ENCODE measurements at regions not wholly inside any gene's neighbourhood (a gene's known extent, or its start where the extent isn't known, plus 50 kb on each side); places are given as distances from the start of the nearest gene placed in this dataset.
"Not testable (repeated sequence)": the region's sequence is repeated elsewhere in the genome, so short reads cannot be mapped to it uniquely, and the experiment has no call there.

GRCh38 chr3:5047764-5048419 is 68.7 kb downstream of the BHLHE40 start:
- no peak for DNase-seq (ENCODE audit: low read depth)
- TF ChIP-seq, protein P1, sequence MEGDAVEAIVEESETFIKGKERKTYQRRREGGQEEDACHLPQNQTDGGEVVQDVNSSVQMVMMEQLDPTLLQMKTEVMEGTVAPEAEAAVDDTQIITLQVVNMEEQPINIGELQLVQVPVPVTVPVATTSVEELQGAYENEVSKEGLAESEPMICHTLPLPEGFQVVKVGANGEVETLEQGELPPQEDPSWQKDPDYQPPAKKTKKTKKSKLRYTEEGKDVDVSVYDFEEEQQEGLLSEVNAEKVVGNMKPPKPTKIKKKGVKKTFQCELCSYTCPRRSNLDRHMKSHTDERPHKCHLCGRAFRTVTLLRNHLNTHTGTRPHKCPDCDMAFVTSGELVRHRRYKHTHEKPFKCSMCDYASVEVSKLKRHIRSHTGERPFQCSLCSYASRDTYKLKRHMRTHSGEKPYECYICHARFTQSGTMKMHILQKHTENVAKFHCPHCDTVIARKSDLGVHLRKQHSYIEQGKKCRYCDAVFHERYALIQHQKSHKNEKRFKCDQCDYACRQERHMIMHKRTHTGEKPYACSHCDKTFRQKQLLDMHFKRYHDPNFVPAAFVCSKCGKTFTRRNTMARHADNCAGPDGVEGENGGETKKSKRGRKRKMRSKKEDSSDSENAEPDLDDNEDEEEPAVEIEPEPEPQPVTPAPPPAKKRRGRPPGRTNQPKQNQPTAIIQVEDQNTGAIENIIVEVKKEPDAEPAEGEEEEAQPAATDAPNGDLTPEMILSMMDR (IDR thresholded peaks at IDR 0.05; ENCODE audit: insufficient read depth, low read depth, low read length, missing control alignments): no peak
- H3K4me3 ChIP-seq (ENCODE audit: low read length): no peak overlapping the region

DNA sequence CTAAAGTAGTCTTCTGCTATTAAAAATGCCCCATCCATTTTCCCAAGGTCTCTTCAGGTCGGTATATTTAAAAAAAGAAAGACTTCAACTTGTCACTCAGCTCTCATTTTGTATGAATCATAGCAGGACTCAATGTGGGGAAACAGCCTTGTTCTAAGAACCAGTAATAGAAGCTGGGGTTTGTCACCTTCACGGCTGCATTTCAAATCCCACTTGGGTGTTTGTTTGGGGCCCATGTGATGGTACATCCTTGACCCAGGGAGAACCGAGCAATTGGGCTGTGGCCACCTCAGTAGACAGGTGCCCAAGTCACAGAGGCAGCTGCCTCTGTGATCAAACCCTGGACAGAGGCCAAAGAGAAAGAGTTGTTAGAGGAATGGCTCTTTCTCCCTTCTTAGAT is 70.3 kb upstream of the ARL8B start:
- H3K4me3 ChIP-seq (ENCODE audit: low read length): no peak overlapping the region
- TF ChIP-seq, protein P1 (IDR thresholded peaks at IDR 0.05; ENCODE audit: insufficient read depth, low read depth, low read length, missing control alignments): no peak
- DNase-seq (ENCODE audit: low read depth): peak; percentile 50

- no peak for DNase-seq (ENCODE audit: low read depth)
- TF ChIP-seq, protein P1 (IDR thresholded peaks at IDR 0.05; ENCODE audit: insufficient read depth, low read depth, low read length, missing control alignments): no peak
- H3K4me3 ChIP-seq (ENCODE audit: low read length): no peak overlapping the region
Observed at GRCh38 chr3:5052247-5052646, 69.8 kb upstream of the ARL8B start.

DNA sequence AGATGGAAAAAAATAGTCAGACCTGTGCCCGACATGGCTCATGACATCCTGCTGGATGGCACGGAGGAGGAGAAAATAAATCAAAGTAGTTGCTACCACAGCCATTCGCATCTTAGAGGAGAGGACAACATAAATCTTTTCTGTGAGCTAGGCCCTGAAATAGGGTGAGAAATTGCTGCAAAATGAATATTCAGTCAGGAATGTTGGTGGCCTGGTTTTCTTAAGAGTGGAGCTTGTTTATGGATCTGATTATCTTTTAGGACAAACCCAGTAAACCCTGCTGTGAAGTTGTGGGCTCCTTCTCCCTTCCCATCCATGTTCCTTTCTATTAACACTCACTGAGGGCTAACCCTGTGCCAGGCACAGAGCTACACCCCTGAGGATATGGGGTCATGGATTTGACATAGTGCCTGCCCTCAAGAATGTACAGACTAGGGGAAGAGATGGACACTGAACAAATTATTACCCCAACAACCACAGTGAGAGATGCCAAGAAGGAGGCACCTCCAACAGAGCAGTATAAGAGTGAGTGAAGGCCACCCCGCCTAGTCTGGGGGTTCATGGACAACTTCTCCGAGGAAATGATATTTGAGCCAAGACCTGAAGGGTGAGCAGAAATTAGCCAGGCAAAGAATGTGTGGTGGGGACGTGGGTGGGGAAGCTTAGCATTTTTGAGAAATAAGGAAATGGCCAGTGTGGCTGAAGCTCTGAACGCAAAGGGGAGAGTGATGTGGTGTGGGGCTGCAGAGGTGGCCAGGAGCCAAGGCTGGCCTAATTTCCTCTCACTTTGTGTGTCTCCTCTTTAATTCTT is 68.9 kb upstream of the ARL8B start:
- no peak overlapping the region for H3K4me3 ChIP-seq (ENCODE audit: low read length)
- TF ChIP-seq, protein P1 (IDR thresholded peaks at IDR 0.05; ENCODE audit: insufficient read depth, low read depth, low read length, missing control alignments): no peak
- DNase-seq (ENCODE audit: low read depth): peak; percentile 58

DNA sequence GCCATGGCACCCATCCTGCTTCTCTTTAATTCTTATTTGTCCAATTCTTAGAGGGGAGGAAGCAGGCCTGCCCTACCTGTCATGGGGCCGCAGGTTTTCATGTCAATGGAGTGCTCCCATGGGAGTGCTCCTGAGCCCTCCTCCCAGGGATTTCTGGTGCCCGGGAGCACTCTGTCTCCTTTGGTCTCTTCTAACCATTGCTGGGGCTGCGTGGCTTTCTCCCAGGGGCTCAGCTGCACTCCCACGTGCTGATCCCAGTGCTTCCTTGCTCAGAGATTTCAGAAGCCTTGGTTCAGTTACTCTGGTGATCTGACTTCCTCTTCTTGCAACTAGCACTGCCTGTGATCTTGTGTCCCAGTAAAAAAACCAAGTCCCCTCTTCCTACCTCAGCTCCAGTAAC is 68.0 kb upstream of the ARL8B start:
- TF ChIP-seq, protein P1 (IDR thresholded peaks at IDR 0.05; ENCODE audit: insufficient read depth, low read depth, low read length, missing control alignments): no peak
- no peak overlapping the region for H3K4me3 ChIP-seq (ENCODE audit: low read length)
- DNase-seq (ENCODE audit: low read depth): no peak

GRCh38 chr3:5054579-5054978 is 67.5 kb upstream of the ARL8B start:
- not testable (repeated sequence) for H3K4me3 ChIP-seq (ENCODE audit: low read length); DNase-seq (ENCODE audit: low read depth)

- TF ChIP-seq, protein P1 (IDR thresholded peaks at IDR 0.05; ENCODE audit: insufficient read depth, low read depth, low read length, missing control alignments): no peak
- DNase-seq (ENCODE audit: low read depth): no peak
- no peak overlapping the region for H3K4me3 ChIP-seq (ENCODE audit: low read length)
Observed at GRCh38 chr3:5055357-5056110, 66.6 kb upstream of the ARL8B start.

All from epithelial cell of esophagus (primary cell).